Bronchial epithelial cell (primary cell): ENCODE measurements at regions not wholly inside any gene's neighbourhood (a gene's known extent, or its start where the extent isn't known, plus 50 kb on each side); places are given as distances from the start of the nearest gene placed in this dataset.

Source experiments
- DNase-seq: peaks from one replicate; pipeline ENCODE4 v3.0.0-alpha.2; 2010; ENCODE audit warnings: low read depth
- FAIRE-seq: peaks from 2 replicates; lab custom pipeline; 2011; peaks lifted over from hg19 to GRCh38; lab: Jason Lieb, UNC
- H3K27me3 ChIP-seq: 2 replicates; pipeline ENCODE4 v1.5.1; 2011; ENCODE audit warnings: low read length; ENCODE audit not compliant: control insufficient read depth, insufficient read depth
- H3K36me3 ChIP-seq: 2 replicates; pipeline ENCODE4 v1.5.1; 2011; ENCODE audit warnings: low read length; ENCODE audit not compliant: control insufficient read depth, insufficient read depth
- H3K4me3 ChIP-seq: 2 replicates; pipeline ENCODE4 v1.5.1; 2011; ENCODE audit warnings: mild to moderate bottlenecking, low read depth, low read length, control low read depth
- TF ChIP-seq, protein P1 (sequence below): IDR thresholded peaks from 2 replicates; pipeline ENCODE4 v1.5.1; 2011; ENCODE audit warnings: mild to moderate bottlenecking, moderate library complexity, low read length, control low read depth, inconsistent platforms; ENCODE audit not compliant: insufficient read depth, severe bottlenecking

DNA sequence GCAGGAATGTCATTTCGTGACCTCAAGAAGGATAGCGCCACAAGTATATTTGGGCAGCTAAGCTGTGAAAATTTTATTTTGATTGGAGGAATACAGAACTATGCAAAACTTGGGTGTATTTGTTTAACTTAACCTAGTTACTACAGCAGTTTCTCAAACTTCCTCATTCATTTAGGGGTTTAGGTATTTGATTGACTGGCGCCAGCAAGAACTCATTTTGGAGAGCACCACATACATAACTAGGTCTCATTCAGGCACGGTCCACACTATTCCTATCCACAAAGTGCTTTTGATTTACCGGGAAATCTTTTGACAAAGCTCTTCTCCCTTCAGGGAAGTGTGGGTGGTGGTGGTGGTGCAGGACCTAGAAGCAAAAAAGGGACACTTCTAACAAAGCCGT lies 155.1 kb upstream of the NRIP1 start:
- no peak for FAIRE-seq
- DNase-seq = no peak
- H3K27me3 ChIP-seq = no peaks in the 10 kb centered on the region
- H3K36me3 ChIP-seq = no peaks in the 10 kb centered on the region
- TF ChIP-seq, protein P1, sequence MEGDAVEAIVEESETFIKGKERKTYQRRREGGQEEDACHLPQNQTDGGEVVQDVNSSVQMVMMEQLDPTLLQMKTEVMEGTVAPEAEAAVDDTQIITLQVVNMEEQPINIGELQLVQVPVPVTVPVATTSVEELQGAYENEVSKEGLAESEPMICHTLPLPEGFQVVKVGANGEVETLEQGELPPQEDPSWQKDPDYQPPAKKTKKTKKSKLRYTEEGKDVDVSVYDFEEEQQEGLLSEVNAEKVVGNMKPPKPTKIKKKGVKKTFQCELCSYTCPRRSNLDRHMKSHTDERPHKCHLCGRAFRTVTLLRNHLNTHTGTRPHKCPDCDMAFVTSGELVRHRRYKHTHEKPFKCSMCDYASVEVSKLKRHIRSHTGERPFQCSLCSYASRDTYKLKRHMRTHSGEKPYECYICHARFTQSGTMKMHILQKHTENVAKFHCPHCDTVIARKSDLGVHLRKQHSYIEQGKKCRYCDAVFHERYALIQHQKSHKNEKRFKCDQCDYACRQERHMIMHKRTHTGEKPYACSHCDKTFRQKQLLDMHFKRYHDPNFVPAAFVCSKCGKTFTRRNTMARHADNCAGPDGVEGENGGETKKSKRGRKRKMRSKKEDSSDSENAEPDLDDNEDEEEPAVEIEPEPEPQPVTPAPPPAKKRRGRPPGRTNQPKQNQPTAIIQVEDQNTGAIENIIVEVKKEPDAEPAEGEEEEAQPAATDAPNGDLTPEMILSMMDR = no peak
- H3K4me3 ChIP-seq = no peak overlapping the region

- TF ChIP-seq, protein P1 = no peak
- FAIRE-seq = peak; percentile 40
- H3K4me3 ChIP-seq = no peak overlapping the region
- H3K27me3 ChIP-seq = no peaks in the 10 kb centered on the region
- H3K36me3 ChIP-seq = no peaks in the 10 kb centered on the region
- peak; percentile 99 for DNase-seq
Measured at GRCh38 chr21:15221799-15222386, 157.1 kb upstream of the NRIP1 start.

DNA sequence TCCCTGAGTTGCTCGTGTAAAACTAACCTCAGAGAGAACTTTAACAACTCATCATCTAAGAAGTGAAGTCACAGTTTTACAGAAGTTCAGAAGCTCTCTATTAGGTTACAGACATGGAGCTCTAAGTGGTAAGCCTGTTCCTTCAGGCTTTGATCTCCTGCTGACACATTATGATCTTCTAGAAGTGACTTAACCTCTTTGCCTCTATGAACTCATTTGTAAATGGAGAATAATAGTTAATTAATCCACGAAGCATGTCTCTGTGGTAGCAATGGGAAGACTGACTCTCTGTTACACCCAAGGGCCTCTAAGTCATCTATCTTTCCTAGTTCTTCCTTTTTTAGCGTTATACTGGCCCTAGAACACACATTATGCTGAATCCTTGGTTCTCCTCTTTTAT lies 157.9 kb upstream of the NRIP1 start:
- no peak overlapping the region for H3K4me3 ChIP-seq
- H3K36me3 ChIP-seq = no peaks in the 10 kb centered on the region
- DNase-seq (peak; percentile 98), FAIRE-seq (no peak)
- no peaks in the 10 kb centered on the region for H3K27me3 ChIP-seq
- TF ChIP-seq, protein P1 = no peak

DNA sequence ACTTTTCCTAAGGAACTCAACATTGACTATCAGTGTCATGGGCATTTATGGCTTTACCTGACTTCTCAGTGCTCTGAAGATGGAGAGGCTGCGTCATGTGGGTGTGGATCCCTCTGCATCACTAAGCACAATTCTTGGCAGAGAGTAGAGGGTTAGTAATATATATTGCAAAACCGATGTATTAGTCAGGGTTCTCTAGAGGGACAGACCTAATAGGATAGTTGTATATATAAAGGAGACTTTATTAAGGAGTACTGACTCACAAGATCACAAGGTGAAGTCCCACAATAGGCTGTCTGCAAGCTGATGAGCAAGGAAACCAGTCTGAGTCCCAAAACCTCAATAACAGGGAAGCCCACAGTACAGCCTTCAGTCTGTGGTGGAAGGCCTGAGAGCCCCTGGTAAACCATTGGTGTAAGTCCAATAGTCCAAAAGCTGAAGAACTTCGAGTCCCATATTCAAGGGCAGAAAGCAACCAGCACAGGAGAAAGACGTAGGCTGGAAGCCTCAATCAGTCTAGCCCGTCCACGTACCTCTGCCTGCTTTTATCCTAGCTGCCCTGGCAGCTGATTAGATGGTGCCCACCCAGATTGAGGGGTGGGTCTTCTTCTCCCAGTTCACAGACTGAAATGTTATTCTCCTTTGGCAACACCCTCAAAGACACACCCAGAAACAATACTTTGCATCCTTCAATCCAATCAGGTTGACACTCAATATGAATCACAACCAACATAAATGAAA lies 159.7 kb upstream of the NRIP1 start:
- DNase-seq (peak; percentile 100), FAIRE-seq (peak; percentile 88)
- H3K4me3 ChIP-seq = no peak overlapping the region
- no peaks in the 10 kb centered on the region for H3K36me3 ChIP-seq
- no peaks in the 10 kb centered on the region for H3K27me3 ChIP-seq
- TF ChIP-seq, protein P1 = no peak

- FAIRE-seq = no peak
- no peaks in the 10 kb centered on the region for H3K27me3 ChIP-seq
- no peaks in the 10 kb centered on the region for H3K36me3 ChIP-seq
- no peak for DNase-seq
- H3K4me3 ChIP-seq = no peak overlapping the region
- TF ChIP-seq, protein P1 = no peak
Measured at GRCh38 chr21:15227919-15228318, 163.1 kb upstream of the NRIP1 start.
